GDM1 (cell line): ENCODE measurements at regions not wholly inside any gene's neighbourhood (a gene's known extent, or its start where the extent isn't known, plus 50 kb on each side); places are given as distances from the start of the nearest gene placed in this dataset.
A peak's percentile ranks its signal among the peaks of the same experiment; 100 is the strongest.
"Not testable (repeated sequence)": the region's sequence is repeated elsewhere in the genome, so short reads cannot be mapped to it uniquely, and the experiment has no call there.

Experiments
- DNase-seq: peaks from one replicate; lab custom pipeline; 2025; lab: John Stamatoyannopoulos, UW

DNA sequence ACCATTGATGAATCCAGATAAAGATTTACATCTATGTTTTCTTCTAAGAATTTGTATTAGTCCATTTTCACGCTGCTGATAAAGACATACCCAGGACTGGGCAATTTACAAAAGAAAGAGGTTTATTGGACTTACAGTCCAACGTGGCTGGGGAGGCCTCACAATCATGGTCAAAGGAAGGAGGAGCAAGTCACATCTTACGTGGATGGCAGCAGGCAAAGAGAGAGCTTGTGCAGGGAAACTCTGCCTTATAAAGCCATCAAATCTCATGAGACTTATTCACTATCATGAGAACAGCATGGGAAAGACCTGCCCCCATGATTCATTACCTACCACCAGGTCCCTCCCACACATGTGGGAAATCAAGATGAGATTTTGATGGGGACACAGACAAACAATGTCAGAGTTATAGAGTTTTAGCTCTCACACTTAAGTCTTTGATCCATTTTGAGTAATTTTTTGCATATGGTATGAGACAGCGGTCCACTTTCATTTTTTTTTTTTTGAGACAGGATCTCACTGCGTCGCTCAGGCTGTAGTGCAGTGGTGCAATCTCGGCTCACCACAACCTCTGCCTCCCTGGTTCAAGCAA is 53.5 kb upstream of the JADE2 start:
- DNase-seq, result not testable (repeated sequence)

GRCh38 chr5:134468921-134469400 is 56.5 kb upstream of the JADE2 start:
- DNase-seq, result no peak

GRCh38 chr5:134467231-134467630 is 55.5 kb upstream of the CDKN2AIPNL start:
- no peak for DNase-seq

GRCh38 chr5:134466241-134467069 is 54.8 kb upstream of the CDKN2AIPNL start:
- peak; percentile 84 for DNase-seq

DNA sequence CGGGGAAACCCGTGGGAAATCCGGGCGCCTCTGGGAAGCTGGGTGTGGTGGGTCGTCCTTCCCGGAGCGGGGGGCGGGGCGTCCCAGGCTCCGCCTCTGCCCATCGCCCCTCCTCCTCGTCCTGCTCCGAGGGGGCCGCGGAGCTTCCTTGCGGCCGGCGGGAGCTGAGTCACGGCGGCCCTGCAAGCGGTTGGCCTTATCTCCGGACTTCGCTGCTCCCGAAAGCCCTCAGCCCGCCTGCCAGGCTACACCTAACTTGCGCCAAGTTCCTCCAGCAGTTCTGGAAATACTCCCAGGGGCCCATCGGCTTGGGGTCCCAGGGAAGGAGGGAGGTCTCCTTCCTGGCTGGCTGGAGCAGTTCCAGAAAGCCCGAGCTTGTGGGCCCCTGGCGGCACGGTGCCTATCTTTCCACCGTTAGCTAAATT is 54.1 kb upstream of the CDKN2AIPNL start:
- peak; percentile 85 for DNase-seq

- DNase-seq, result no peak
Observed at GRCh38 chr5:134464988-134465815, 53.5 kb upstream of the CDKN2AIPNL start.

DNA sequence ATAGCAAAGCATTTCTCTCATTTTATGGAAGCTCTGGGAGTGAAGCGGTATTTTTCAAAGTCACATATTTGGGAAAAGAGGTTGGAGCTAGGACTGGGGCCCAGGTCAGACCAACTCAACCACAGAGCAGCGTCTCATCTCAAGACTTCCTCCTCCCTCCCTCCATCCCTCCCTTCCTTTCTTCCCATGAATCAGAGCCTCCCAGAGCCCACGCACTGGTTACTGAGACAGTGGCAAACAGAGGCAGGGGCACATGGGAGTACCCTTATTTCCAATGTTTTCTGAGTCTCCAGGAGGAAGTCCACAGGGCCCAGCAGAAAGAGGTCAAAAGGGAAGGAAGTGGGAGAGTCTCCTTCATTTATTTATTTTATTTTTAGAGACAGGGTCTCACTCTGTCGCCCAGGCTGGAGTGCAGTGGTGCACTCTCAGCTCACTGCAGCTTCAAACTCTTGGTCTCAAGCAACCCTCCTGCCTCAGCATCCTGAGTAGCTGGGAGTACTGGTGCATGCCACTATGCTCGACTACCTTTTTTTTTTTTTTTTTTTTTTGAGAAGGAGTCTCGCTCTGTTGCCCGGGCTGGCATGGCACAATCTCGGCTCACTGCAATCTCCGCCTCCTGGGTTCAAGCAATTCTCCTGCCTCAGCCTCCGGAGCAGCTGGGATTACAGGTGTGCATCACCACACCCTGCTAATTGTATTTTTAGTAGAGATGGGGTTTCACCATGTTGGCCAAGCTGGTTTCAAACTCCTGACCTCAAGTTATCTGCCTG is 52.5 kb upstream of the CDKN2AIPNL start:
- DNase-seq, result no peak

DNA sequence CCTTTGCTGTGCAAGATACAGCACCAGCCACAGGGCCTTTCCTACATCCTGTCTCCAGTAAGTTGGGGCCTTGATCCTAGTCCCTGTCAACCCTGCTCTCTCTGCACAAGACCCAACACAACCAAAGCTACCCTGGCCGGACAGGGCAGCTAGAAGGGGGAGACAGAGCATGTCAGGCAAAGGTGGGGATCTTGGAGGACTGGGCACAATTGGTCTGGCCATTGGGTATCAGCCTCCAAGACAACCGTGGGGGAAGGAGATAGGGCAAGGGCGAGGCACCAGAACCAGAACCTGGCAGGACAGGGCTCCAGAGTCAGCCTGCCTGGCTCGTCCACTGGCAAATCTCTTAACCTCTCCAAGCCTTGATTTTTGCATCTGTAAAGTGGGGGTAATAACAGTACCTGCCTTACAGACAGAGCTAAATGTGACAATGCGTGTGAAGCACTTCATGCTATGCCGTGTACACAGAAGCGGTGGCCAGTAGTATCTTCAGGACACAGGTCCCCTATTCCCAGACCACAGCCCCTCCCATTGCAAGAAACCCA is 51.6 kb upstream of the CDKN2AIPNL start:
- no peak for DNase-seq

DNA sequence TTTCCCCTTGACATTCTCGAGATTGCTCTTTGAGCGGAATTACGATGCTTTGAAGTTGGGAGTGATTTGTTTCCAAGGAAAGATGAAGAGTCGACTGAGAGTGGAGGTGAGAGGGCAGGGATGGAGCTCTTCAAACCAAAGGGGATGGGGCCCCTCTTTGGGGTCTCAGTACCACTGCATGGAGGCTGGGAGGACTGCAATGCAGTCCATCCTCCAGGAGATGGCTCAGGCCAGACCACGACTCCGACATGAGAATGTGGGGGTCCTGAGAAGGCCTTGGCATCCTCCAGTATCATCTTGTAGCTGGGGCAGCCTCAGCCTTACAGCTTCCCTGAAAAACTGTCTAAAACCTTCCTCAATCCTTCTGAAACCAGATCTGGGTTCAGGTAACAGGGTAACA is 51.1 kb upstream of the CDKN2AIPNL start:
- DNase-seq, result no peak

DNA sequence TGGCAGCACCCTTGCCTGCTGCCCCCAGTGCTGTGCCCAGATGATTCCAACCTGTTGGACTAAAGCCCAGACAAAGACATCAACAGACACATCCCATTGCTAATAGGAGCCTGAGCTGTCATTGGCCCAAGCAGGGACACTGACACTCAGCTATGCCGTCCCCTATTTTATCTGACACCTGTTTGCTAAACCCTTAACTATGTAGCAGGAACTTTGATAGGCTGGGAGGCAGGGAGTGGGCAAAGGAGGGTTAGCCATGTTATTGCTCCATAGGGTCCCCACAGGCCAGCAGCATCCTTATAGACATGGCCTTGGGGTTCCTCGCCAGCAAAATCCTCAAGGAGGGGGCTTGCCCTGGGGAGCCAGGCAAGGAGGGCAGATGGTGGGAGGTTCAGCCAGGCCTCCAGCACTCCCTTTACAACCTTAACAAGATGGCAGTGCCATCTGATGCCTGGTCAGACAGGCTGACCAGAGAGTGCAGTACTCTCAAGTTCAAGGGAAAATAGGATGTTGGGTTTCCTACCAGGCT is 50.4 kb upstream of the CDKN2AIPNL start:
- DNase-seq, result no peak
